ENCODE measurements at regions not wholly inside any gene's neighbourhood (a gene's known extent, or its start where the extent isn't known, plus 50 kb on each side); places are given as distances from the start of the nearest gene placed in this dataset.

GRCh38 chr4:27594922-27595321 lies 734.3 kb downstream of the STIM2 start:
- TF ChIP-seq, protein P1, sequence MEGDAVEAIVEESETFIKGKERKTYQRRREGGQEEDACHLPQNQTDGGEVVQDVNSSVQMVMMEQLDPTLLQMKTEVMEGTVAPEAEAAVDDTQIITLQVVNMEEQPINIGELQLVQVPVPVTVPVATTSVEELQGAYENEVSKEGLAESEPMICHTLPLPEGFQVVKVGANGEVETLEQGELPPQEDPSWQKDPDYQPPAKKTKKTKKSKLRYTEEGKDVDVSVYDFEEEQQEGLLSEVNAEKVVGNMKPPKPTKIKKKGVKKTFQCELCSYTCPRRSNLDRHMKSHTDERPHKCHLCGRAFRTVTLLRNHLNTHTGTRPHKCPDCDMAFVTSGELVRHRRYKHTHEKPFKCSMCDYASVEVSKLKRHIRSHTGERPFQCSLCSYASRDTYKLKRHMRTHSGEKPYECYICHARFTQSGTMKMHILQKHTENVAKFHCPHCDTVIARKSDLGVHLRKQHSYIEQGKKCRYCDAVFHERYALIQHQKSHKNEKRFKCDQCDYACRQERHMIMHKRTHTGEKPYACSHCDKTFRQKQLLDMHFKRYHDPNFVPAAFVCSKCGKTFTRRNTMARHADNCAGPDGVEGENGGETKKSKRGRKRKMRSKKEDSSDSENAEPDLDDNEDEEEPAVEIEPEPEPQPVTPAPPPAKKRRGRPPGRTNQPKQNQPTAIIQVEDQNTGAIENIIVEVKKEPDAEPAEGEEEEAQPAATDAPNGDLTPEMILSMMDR (conservative IDR thresholded peaks at IDR 0.05): no peak
- TF ChIP-seq EZH2 (IDR thresholded peaks at IDR 0.05; ENCODE audit: low read depth): no peak
